ENCODE measurements at regions not wholly inside any gene's neighbourhood (a gene's known extent, or its start where the extent isn't known, plus 50 kb on each side); places are given as distances from the start of the nearest gene placed in this dataset.

GRCh38 chr3:99586701-99587100 lies 51.7 kb upstream of the COL8A1 start:
- FAIRE-seq (no peak), DNase-seq (ENCODE audit: insufficient read length, low spot score) (no peak)
- TF ChIP-seq SPI1 (IDR thresholded peaks at IDR 0.05; ENCODE audit: low read depth, low read length) (no peak), POU2F2 (IDR thresholded peaks at IDR 0.05; ENCODE audit: low read depth, low read length) (no peak), PAX5 (IDR thresholded peaks at IDR 0.05; ENCODE audit: insufficient read depth, low read length, severe bottlenecking) (no peak), POLR2A (IDR thresholded peaks at IDR 0.05; ENCODE audit: low read depth, low read length) (no peak), TAF1 (IDR thresholded peaks at IDR 0.05; ENCODE audit: low read depth, low read length) (no peak), POLR2AphosphoS5 (IDR thresholded peaks at IDR 0.05; ENCODE audit: low read depth, low read length) (no peak)

- no peak for TF ChIP-seq TAF1 (IDR thresholded peaks at IDR 0.05; ENCODE audit: low read depth, low read length)
- TF ChIP-seq POU2F2 (IDR thresholded peaks at IDR 0.05; ENCODE audit: low read depth, low read length), result no peak
- TF ChIP-seq POLR2AphosphoS5 (IDR thresholded peaks at IDR 0.05; ENCODE audit: low read depth, low read length), result no peak
- TF ChIP-seq POLR2A (IDR thresholded peaks at IDR 0.05; ENCODE audit: low read depth, low read length), result no peak
- no peak for TF ChIP-seq SPI1 (IDR thresholded peaks at IDR 0.05; ENCODE audit: low read depth, low read length)
- TF ChIP-seq PAX5 (IDR thresholded peaks at IDR 0.05; ENCODE audit: insufficient read depth, low read length, severe bottlenecking), result no peak
- no peak for DNase-seq (ENCODE audit: insufficient read length, low spot score)
- FAIRE-seq, result no peak
Observed at GRCh38 chr3:99579965-99580364, 58.4 kb upstream of the COL8A1 start.

- DNase-seq (ENCODE audit: insufficient read length, low spot score) (no peak), FAIRE-seq (no peak)
- no peak for TF ChIP-seq TAF1 (IDR thresholded peaks at IDR 0.05; ENCODE audit: low read depth, low read length)
- TF ChIP-seq SPI1 (IDR thresholded peaks at IDR 0.05; ENCODE audit: low read depth, low read length), result no peak
- no peak for TF ChIP-seq PAX5 (IDR thresholded peaks at IDR 0.05; ENCODE audit: insufficient read depth, low read length, severe bottlenecking)
- TF ChIP-seq POLR2A (IDR thresholded peaks at IDR 0.05; ENCODE audit: low read depth, low read length), result no peak
- no peak for TF ChIP-seq POLR2AphosphoS5 (IDR thresholded peaks at IDR 0.05; ENCODE audit: low read depth, low read length)
- TF ChIP-seq POU2F2 (IDR thresholded peaks at IDR 0.05; ENCODE audit: low read depth, low read length), result no peak
Observed at GRCh38 chr3:99579246-99579645, 59.1 kb upstream of the COL8A1 start.

- FAIRE-seq (no peak), DNase-seq (ENCODE audit: insufficient read length, low spot score) (no peak)
- no peak for TF ChIP-seq POU2F2 (IDR thresholded peaks at IDR 0.05; ENCODE audit: low read depth, low read length)
- TF ChIP-seq SPI1 (IDR thresholded peaks at IDR 0.05; ENCODE audit: low read depth, low read length), result no peak
- TF ChIP-seq TAF1 (IDR thresholded peaks at IDR 0.05; ENCODE audit: low read depth, low read length), result no peak
- no peak for TF ChIP-seq POLR2AphosphoS5 (IDR thresholded peaks at IDR 0.05; ENCODE audit: low read depth, low read length)
- TF ChIP-seq POLR2A (IDR thresholded peaks at IDR 0.05; ENCODE audit: low read depth, low read length), result no peak
- no peak for TF ChIP-seq PAX5 (IDR thresholded peaks at IDR 0.05; ENCODE audit: insufficient read depth, low read length, severe bottlenecking)
Observed at GRCh38 chr3:99578339-99578970, 59.9 kb upstream of the COL8A1 start.

- FAIRE-seq (no peak), DNase-seq (ENCODE audit: insufficient read length, low spot score) (no peak)
- TF ChIP-seq POLR2A (IDR thresholded peaks at IDR 0.05; ENCODE audit: low read depth, low read length) (no peak), TAF1 (IDR thresholded peaks at IDR 0.05; ENCODE audit: low read depth, low read length) (no peak), POLR2AphosphoS5 (IDR thresholded peaks at IDR 0.05; ENCODE audit: low read depth, low read length) (no peak), POU2F2 (IDR thresholded peaks at IDR 0.05; ENCODE audit: low read depth, low read length) (no peak), SPI1 (IDR thresholded peaks at IDR 0.05; ENCODE audit: low read depth, low read length) (no peak), PAX5 (IDR thresholded peaks at IDR 0.05; ENCODE audit: insufficient read depth, low read length, severe bottlenecking) (no peak)
Observed at GRCh38 chr3:99576904-99577559, 61.4 kb upstream of the COL8A1 start.

GRCh38 chr3:99575683-99576082 lies 62.7 kb upstream of the COL8A1 start:
- FAIRE-seq (no peak), DNase-seq (ENCODE audit: insufficient read length, low spot score) (no peak)
- TF ChIP-seq POU2F2 (IDR thresholded peaks at IDR 0.05; ENCODE audit: low read depth, low read length) (no peak), PAX5 (IDR thresholded peaks at IDR 0.05; ENCODE audit: insufficient read depth, low read length, severe bottlenecking) (no peak), POLR2A (IDR thresholded peaks at IDR 0.05; ENCODE audit: low read depth, low read length) (no peak), SPI1 (IDR thresholded peaks at IDR 0.05; ENCODE audit: low read depth, low read length) (no peak), TAF1 (IDR thresholded peaks at IDR 0.05; ENCODE audit: low read depth, low read length) (no peak)

- DNase-seq (ENCODE audit: insufficient read length, low spot score) (no peak), FAIRE-seq (no peak)
- no peak for TF ChIP-seq POU2F2 (IDR thresholded peaks at IDR 0.05; ENCODE audit: low read depth, low read length)
- no peak for TF ChIP-seq SPI1 (IDR thresholded peaks at IDR 0.05; ENCODE audit: low read depth, low read length)
- no peak for TF ChIP-seq PAX5 (IDR thresholded peaks at IDR 0.05; ENCODE audit: insufficient read depth, low read length, severe bottlenecking)
- TF ChIP-seq TAF1 (IDR thresholded peaks at IDR 0.05; ENCODE audit: low read depth, low read length), result no peak
- no peak for TF ChIP-seq POLR2AphosphoS5 (IDR thresholded peaks at IDR 0.05; ENCODE audit: low read depth, low read length)
- TF ChIP-seq POLR2A (IDR thresholded peaks at IDR 0.05; ENCODE audit: low read depth, low read length), result no peak
Observed at GRCh38 chr3:99570061-99570460, 68.3 kb upstream of the COL8A1 start.

GRCh38 chr3:99568663-99569335 lies 69.6 kb upstream of the COL8A1 start:
- no peak for FAIRE-seq
- TF ChIP-seq SPI1 (IDR thresholded peaks at IDR 0.05; ENCODE audit: low read depth, low read length) (no peak), POU2F2 (IDR thresholded peaks at IDR 0.05; ENCODE audit: low read depth, low read length) (no peak), PAX5 (IDR thresholded peaks at IDR 0.05; ENCODE audit: insufficient read depth, low read length, severe bottlenecking) (no peak)
- DNase-seq (ENCODE audit: insufficient read length, low spot score), result no peak

GRCh38 chr3:99565331-99565730 lies 73.1 kb upstream of the COL8A1 start:
- DNase-seq (ENCODE audit: insufficient read length, low spot score), result no peak
- TF ChIP-seq POU2F2 (IDR thresholded peaks at IDR 0.05; ENCODE audit: low read depth, low read length), result no peak
- no peak for TF ChIP-seq SPI1 (IDR thresholded peaks at IDR 0.05; ENCODE audit: low read depth, low read length)
- no peak for TF ChIP-seq POLR2A (IDR thresholded peaks at IDR 0.05; ENCODE audit: low read depth, low read length)
- no peak for TF ChIP-seq POLR2AphosphoS5 (IDR thresholded peaks at IDR 0.05; ENCODE audit: low read depth, low read length)
- no peak for TF ChIP-seq TAF1 (IDR thresholded peaks at IDR 0.05; ENCODE audit: low read depth, low read length)
- no peak for TF ChIP-seq PAX5 (IDR thresholded peaks at IDR 0.05; ENCODE audit: insufficient read depth, low read length, severe bottlenecking)
- FAIRE-seq, result no peak
